ENCODE measurements at regions not wholly inside any gene's neighbourhood (a gene's known extent, or its start where the extent isn't known, plus 50 kb on each side); places are given as distances from the start of the nearest gene placed in this dataset.
"Not testable (repeated sequence)": the region's sequence is repeated elsewhere in the genome, so short reads cannot be mapped to it uniquely, and the experiment has no call there.

DNA sequence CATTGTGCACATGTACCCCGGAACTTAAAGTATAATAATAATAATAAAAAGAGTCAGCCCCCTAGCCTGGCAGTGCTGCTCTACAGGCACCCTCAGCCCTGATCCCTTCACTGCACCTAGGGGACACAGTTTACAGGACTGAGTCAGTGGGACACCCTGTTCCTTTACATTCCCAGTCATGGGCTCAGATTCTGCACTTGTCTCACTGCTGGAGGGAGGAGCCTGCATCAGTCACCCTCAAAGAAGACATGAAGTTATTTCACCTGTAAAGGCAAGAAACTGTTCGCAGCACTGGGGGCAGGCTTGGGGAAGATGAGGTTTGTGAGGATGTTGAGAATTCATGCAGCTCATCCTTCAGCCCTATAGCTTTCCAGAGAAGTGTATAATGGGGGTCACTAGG lies 50.7 kb upstream of the VPREB1 start:
- DNase-seq, result no peak

DNA sequence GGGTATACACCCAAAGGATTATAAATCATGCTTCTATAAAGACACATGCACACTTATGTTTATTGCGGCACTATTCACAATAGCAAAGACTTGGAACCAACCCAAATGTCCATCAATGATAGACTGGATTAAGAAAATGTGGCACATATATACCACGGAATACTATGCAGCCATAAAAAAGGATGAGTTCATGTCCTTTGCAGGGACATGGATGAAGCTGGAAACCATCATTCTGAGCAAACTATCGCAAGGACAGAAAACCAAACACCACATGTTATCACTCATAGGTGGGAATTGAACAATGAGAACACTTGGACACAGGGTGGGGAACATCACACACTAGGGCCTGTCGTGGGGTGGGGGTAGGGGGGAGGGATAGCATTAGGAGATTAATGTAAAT lies 51.1 kb upstream of the VPREB1 start:
- DNase-seq, result not testable (repeated sequence)

DNA sequence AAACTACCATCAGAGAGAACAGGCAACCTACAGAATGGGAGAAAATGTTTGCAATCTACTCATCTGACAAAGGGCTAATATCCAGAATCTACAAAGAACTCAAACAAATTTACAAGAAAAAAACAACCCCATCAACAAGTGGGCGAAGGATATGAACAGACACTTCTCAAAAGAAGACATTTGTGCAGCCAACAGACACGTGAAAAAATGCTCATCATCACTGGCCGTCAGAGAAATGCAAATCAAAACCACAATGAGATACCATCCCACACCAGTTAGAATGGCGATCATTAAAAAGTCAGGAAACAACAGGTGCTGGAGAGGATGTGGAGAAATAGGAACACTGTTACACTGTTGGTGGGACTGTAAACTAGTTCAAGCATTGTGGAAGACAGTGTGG lies 51.6 kb upstream of the VPREB1 start:
- DNase-seq, result not testable (repeated sequence)

DNA sequence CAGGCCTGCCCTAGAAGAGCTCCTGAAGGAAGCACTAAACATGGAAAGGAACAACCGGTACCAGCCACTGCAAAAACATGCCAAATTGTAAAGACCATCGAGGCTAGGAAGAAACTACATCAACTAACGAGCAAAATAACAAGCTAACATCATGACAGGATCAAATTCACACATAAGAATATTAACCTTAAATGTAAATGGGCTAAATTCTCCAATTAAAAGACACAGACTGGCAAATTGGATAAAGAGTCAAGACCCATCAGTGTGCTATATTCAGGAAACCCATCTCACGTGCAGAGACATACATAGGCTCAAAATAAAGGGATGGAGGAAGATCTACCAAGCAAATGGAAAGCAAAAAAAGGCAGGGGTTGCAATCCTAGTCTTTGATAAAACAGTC lies 54.8 kb upstream of the VPREB1 start:
- DNase-seq, result not testable (repeated sequence)

DNA sequence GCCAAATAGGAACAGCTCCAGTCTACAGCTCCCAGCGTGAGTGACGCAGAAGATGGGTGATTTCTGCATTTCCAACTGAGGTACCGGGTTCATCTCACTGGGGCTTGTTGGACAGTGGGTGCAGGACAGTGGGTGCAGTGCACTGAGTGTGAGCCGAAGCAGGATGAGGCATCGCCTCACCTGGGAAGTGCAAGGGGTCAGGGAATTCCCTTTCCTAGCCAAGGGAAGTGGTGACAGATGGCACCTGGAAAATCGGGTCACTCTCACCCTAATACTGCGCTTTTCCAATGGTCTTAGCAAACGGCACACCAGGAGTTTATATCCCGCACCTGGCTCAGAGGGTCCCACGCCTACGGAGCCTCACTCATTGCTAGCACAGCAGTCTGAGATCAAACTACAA lies 56.7 kb upstream of the VPREB1 start:
- not testable (repeated sequence) for DNase-seq

DNA sequence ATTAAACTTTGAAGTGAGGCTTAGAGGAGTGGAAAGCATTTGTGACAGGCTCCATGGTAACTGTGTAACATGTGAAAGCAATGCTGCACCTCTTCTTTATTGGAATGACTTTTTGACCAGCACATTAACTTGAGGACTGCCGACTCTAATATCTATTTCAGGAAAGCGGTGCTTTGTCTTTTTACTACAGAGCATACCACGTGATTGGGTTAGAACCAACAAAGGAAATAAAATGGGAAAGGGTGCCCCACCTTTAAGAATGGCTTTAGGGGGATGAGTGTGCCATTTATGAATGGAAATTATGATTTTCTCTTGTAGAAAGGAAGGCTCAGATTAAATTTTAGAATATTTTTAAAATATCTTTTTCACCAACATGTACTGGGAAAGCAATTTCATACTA lies 57.3 kb upstream of the VPREB1 start:
- DNase-seq, result no peak

DNA sequence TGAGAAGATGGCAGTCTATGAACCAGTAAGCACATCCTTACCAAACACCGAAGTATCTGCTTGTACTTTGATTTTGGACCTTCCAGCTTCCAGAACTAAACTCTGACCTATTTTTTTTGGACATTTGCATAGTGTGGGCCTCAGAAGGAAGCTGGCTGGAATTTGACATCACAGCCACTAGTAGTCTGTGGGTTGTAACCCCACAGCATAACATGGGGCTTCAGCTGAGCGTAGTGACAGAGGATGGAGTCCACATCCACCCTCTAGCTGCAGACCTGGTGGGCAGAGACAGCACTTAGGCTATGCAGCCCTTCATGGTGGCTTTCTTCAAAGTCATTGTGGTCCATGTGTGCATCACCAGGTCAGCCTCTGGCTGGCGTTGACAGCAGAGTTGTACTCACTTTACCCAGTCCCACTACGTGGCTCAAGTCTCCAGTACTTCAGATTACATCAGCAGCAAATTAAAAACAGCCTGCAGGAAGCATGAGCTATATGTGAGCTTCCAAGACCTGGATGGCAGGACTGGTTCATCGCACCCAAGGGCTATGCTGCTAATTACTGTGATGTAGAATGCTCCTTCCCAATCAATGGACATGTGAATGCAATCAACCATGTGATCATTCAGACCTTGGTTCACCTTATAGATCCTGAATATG lies 58.6 kb upstream of the VPREB1 start:
- DNase-seq, result no peak

DNA sequence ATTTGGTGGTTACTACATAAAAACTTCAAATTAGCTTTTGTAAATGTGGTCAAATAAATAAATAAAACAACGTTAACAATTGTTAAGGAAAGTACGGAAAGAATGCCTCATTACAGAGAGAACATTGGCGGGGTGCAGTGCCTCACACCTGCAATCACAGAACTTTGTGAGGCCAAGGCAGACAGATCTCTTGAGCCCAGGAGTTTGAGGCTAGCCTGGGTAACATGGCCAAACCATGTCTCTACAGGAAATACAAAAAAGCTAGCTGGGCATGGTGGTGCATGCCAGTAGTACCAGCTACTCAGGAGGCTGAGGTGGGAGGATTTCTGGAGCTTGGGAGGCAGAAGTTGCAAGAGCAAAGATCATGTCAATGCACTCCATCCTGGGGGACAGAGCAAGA lies 59.4 kb upstream of the VPREB1 start:
- no peak for DNase-seq

DNA sequence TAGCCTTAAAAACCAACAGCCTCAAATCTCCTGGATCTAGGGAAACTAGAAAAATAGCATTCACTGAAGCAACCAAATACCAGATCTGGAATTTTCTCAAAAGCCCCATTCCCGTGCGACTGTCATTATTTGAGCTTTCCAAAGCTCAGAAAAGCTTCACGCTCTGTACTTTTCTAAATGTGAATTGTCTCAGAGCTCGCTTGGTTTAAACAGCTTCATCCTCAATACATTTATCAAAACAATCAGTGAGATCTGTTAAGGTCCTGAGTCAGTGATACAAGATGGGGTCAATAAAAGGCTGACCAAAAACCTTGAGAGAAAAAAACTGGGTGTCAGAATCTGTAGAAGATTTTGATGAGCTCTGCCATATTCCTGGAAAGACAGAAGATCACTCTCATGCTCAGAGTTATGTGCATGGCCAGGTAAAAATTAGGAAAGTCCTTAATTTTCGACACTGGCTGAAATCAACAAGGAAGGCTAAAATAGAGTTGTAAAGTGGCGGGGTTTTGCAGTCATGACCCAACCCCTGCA lies 60.2 kb upstream of the VPREB1 start:
- DNase-seq, result no peak

DNA sequence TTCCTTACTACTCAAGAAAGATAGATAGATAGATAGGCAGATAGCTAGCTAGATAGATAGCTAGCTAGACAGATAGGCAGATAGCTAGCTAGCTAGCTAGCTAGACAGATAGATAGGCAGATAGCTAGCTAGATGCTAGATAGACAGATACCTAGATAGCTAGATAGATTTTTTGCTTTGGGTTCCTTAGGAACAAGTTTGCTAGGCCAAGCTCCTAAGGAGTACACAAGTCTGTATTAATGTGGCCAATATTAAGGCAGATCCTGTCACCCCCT lies 61.7 kb upstream of the VPREB1 start:
- DNase-seq, result no peak

DNA sequence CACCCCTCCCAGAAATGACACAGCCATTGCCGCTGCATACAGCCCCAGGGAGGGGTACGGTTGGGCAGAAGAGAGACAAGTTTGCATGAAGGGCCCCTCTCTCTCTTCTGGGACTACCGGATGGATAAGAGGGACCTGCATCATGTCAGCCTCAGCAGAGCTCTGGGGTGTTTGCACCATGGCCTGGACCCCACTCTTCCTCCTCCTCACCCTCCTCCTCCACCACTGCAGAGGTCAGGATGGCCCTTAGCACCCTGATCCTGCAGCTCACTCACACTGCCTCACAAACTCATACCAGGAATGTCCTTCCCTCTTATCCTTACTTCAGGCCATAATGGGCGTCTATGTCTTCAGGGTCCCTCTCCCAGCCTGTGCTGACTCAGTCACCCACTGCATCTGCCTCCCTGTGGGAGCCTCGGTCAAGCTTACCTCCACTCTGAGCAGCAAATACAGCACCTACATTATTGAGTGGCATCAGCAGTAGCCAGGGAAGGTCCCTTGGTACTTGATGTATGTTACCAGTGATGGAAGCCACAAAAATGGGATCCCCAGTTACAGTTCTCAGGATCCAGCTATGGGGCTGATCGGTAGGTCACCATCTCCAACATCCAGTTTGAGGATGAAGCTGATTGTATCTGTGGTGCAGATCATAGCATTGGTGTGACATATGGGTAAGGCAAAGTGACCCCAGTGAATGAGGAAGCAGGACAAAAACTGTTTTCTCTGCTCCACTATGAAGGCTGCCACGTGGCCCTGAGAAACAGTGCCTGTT lies 62.2 kb upstream of the VPREB1 start:
- no peak for DNase-seq

DNA sequence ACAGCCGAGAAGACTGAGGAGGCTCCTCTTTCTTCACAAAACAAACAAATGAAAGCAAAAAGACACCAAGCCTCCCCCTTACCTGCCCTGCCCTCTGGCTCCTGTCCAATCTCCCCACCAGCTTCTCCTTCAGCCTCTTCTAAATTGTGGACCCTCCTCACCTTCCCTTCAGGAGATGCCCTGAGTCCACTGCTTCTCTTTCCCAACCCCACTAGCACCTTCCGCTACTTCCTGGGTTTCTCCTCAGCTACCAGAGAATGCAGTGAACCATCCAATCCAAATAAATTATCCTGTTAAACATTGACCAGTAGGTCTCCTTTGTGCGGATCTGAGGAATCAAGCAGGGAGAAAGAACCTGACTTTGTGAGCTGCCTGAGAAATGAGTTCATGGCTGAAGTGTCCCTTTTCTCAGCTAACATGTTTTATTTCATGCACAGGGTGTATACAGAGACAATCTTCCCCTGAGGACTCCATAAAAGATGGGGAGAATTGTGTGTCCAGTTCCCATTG lies 63.2 kb upstream of the VPREB1 start:
- DNase-seq, result no peak

DNA sequence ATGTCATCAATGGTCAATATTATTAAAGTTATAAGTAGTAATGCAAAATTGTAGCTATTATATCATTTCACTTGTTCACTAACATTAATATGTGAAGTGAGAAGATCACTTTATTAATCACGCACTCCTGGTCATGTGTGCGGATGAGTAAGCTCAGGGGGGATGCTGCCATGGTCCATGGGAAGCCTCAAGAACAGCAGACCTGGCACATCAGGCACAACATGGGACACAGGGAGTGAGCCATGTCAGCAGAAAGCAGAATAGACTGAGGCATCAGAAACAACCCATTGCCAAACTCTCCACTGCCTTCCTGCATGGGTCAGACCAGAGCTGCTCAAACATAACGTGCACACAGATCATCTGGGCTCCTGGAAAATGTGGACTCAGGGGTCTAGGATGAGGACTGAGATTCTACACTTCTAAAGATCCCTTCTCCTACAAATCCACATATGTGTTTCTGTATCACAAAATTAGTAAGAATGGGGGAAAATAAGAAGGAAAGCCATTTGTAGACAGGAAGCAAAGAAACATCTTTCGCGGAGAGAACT lies 63.8 kb upstream of the VPREB1 start:
- DNase-seq, result no peak

DNA sequence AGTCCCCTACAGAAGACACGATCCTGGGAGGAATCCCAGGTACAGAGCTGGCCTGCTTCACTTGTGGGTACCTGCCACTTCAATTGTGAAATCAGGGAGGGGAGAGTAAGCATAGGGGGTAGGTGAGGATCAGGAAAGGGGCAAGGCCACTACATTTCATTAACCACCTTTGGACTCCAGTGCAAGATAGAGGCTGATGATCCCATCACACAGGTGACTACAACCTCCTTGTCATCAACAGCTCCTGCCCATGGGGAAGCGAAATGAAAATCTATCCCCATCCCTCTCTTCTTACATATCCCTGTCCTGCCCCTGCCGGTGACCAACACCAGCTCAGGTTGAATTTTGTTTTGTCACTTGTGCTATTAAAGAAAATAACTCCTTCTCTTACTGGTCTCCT lies 64.7 kb upstream of the VPREB1 start:
- no peak for DNase-seq

DNA sequence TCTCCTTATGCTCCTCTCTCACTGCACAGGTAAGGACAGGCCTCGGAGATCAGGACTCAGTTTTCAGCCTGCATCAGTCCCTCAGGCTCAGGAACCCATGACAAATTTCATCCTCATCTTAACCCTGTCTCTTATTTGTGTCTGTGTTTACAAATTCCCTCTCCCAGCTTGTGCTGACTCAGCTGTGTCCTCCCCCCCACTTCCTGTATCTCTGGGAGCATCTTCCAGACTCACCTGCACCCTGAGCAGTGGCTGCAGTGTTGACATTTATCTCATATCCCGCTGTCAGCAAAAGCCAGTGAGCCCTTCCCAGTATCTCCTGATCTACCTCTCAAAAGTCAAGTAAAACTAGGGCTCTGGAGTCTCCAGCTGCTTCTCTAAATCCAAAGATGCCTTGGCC lies 65.6 kb upstream of the VPREB1 start:
- no peak for DNase-seq

DNA sequence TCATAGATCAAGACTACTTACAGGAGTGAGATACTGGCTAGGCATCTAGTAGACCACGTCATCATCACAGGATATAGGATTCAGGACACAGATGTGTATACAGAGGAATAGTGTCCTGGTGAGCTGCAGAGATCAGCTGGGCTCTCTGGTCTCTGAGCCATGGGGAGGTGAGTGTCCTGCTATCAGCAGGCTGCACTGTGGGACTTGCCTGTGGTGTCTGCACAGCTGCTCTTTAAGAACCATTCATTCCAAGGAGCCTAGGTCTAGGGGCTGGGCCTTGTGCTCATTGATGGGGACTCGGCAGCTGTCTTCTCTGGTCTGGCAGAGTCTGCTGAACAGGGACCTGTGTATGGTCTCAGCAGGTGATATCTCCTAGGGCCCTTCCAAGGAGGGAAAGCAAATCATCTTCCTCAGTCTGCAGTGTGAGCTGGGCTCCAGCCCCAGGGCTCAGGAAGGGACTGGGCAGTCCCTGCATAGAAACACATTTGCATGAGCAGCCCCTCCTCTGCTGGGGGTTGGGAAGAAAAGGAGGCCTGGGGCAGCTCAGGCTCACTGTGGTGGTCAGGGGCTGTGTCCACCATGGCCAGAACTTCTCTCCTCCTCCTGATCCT lies 66.1 kb upstream of the VPREB1 start:
- DNase-seq, result no peak

DNA sequence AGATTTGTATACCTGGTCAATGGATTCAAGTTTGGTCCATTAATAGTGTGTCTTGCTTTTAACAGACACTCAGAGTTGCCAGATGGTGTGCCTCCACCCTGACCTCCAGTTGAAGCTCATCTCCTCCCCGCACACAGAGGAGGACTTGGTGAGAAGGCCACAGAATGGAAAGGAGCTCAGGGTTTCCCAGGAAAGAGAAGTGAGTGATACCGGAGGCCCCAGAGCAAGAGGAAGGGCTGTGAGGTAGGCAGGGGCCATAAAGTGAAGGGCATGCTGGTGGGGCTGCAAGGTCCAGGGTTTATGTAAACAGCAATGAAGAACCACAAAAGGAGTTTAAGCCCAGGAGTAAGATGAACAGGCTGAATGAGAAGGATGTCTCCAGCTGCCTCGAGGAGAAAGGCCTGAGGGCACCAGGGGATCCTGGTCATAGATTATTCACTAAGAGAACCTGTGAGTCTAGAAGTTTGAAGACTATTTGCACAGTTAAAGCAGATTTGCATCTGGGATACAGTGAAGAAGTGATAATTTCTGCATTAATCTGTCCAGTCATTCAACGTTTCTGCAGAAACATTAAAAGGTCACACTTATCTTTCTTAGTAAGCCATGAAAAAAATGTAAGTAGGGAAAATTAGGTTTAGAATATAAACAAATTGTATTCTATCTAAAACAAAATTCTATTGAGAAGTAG lies 67.5 kb upstream of the VPREB1 start:
- DNase-seq, result no peak

DNA sequence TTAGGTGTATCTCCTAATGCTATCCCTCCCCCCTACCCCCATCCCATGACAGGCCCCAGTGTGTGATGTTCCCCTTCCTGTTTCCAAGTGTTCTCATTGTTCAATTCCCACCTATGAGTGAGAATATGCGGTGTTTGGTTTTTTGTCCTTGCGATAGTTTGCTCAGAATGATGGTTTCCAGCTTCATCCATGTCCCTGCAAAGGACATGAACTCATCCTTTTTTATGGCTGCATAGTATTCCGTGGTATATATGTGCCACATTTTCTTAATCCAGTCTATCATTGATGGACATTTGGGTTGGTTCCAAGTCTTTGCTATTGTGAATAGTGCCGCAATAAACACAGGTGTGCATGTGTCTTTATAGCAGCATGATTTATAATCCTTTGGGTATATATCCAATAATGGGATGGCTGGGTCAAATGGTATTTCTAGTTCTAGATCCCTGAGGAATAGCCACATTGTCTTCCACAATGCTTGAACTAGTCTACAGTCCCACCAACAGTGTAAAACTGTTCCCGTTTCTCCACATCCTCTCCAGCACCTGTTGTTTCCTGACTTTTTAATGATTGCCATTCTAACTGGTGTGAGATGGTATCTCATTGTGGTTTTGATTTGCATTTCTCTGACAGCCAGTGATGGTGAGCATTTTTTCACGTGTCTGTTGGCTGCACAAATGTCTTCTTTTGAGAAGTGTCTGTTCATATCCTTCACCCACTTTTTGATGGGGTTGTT lies 71.5 kb upstream of the VPREB1 start:
- DNase-seq, result not testable (repeated sequence)

DNA sequence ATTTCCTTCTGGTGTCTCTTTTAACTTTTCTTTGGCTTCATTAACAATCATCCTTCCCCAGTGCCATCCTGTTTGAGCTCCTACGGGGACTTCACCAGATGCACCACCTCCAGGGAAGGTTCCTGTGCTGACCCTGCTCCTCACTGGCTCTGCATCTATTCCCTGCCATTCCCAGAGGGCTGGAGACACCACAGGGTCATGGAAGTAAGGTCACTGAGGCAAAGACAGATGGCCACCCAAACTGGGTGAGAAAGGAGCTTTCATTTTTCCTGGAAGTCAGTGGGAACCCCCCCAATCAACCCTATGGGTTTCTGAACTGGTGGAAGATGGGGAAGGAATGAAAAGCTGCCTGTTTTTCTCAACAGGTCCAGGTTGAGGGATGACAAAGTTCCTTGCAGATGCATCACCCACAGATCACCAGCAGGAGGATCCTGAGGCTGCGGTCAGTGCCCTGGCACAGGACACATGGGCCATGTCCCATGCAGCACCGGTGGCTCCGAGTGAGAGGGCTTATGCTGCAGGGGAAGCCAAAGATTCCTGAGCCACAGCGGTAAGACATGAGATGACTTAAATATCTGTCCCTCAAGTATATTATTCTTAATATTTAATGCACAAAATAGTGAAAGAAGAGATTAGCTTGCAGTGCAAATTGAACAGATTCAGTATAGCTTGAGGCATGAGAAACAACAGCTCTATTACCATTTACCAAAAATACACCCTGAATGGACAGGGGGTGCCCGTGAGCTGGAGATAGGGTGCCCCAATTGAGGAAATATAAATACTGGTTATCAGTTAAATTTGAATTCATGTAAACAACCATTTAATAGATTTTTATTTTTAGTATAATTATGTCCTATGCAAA lies 73.0 kb upstream of the VPREB1 start:
- no peak for DNase-seq

DNA sequence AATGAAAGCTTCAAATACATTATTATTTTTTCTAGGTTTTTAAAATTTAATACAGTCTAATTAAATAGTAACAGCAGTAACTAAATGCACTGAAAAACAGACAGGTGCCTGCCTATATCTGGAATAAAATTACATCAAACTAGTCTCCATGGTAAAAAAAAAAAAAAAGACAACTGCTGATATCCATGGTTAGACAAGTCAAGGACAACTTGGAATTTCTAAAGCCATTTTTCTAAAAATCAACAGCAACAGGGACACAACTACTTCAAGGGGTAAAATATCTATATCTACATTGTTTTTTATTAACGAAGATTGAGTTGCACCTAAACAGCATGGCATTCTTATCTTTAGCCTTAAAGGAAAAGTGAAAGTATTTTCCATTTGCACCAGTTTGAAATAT lies 74.7 kb upstream of the VPREB1 start:
- no peak for DNase-seq
